ENCODE measurements at regions not wholly inside any gene's neighbourhood (a gene's known extent, or its start where the extent isn't known, plus 50 kb on each side); places are given as distances from the start of the nearest gene placed in this dataset.

DNA sequence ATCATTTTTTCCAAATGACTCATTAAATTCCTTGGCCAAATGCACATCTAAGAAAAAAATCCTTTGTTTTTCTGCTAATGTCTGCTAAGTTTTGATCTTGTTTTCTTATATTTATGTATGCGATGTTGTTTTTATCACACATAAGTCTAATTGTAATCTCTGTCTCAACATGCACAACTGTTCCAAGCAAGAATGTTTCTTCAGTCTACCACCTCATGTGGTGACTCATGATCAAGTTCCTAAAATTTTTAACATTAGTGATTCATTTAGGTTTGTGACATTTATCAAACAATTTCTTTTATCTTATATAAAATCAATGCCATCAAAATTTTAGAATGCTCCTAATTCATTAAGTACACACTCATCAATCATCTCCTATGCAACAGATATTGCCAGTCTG, 763.9 kb upstream of the FAM174A start:
- TF ChIP-seq EZH2phosphoT487 (IDR thresholded peaks at IDR 0.05; ENCODE audit: low read length): no peak
- TF ChIP-seq, protein P1, sequence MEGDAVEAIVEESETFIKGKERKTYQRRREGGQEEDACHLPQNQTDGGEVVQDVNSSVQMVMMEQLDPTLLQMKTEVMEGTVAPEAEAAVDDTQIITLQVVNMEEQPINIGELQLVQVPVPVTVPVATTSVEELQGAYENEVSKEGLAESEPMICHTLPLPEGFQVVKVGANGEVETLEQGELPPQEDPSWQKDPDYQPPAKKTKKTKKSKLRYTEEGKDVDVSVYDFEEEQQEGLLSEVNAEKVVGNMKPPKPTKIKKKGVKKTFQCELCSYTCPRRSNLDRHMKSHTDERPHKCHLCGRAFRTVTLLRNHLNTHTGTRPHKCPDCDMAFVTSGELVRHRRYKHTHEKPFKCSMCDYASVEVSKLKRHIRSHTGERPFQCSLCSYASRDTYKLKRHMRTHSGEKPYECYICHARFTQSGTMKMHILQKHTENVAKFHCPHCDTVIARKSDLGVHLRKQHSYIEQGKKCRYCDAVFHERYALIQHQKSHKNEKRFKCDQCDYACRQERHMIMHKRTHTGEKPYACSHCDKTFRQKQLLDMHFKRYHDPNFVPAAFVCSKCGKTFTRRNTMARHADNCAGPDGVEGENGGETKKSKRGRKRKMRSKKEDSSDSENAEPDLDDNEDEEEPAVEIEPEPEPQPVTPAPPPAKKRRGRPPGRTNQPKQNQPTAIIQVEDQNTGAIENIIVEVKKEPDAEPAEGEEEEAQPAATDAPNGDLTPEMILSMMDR (IDR thresholded peaks at IDR 0.05; ENCODE audit: low read length): no peak

Data from MM.1S (cell line).